ENCODE measurements at regions not wholly inside any gene's neighbourhood (a gene's known extent, or its start where the extent isn't known, plus 50 kb on each side); places are given as distances from the start of the nearest gene placed in this dataset.

GRCh38 chr3:70571696-70572095 lies 259.3 kb upstream of the MDFIC2 start:
- DNase-seq (ENCODE audit: extremely low spot score) = no peak
- no peak for TF ChIP-seq CTCF (IDR thresholded peaks at IDR 0.05; ENCODE audit: control extremely low read depth, extremely low read depth, low read depth, missing control alignments)
- POLR2A ChIA-PET = no interaction called here
- CTCF ChIA-PET = interaction anchor here (1.6 kb wide), 1 partner anchor 18 kb away, joined by 3 read pairs; no protein-coding TSS in a partner anchor

GRCh38 chr3:70570584-70570983 lies 258.1 kb upstream of the MDFIC2 start:
- no peak for TF ChIP-seq CTCF (IDR thresholded peaks at IDR 0.05; ENCODE audit: control extremely low read depth, extremely low read depth, low read depth, missing control alignments)
- CTCF ChIA-PET = no interaction called here
- no peak for DNase-seq (ENCODE audit: extremely low spot score)
- POLR2A ChIA-PET = no interaction called here

GRCh38 chr3:70568626-70569025 lies 256.2 kb upstream of the MDFIC2 start:
- CTCF ChIA-PET = no interaction called here
- POLR2A ChIA-PET = no interaction called here
- DNase-seq (ENCODE audit: extremely low spot score) = no peak
- no peak for TF ChIP-seq CTCF (IDR thresholded peaks at IDR 0.05; ENCODE audit: control extremely low read depth, extremely low read depth, low read depth, missing control alignments)

GRCh38 chr3:70565861-70566260 lies 253.4 kb upstream of the MDFIC2 start:
- no peak for TF ChIP-seq CTCF (IDR thresholded peaks at IDR 0.05; ENCODE audit: control extremely low read depth, extremely low read depth, low read depth, missing control alignments)
- DNase-seq (ENCODE audit: extremely low spot score) = no peak
- ChIA-PET POLR2A (no interaction called here), CTCF (interaction anchor here (1.3 kb wide), 1 partner anchor 15 kb away, joined by 3 read pairs; no protein-coding TSS in a partner anchor)

GRCh38 chr3:70564552-70564951 lies 252.1 kb upstream of the MDFIC2 start:
- POLR2A ChIA-PET = no interaction called here
- CTCF ChIA-PET = interaction anchor here (1.3 kb wide), 1 partner anchor 14 kb away, joined by 3 read pairs; no protein-coding TSS in a partner anchor
- TF ChIP-seq CTCF (IDR thresholded peaks at IDR 0.05; ENCODE audit: control extremely low read depth, extremely low read depth, low read depth, missing control alignments) = no peak
- DNase-seq (ENCODE audit: extremely low spot score) = no peak

- TF ChIP-seq CTCF (IDR thresholded peaks at IDR 0.05; ENCODE audit: control extremely low read depth, extremely low read depth, low read depth, missing control alignments) = no peak
- DNase-seq (ENCODE audit: extremely low spot score) = no peak
- ChIA-PET CTCF (interaction anchor here (0.9 kb wide), 1 partner anchor 11 kb away, joined by 3 read pairs; no protein-coding TSS in a partner anchor), POLR2A (no interaction called here)
Measured at GRCh38 chr3:70561796-70562195, 249.4 kb upstream of the MDFIC2 start.

- ChIA-PET POLR2A (no interaction called here), CTCF (no interaction called here)
Measured at GRCh38 chr3:70558956-70559355, 246.5 kb upstream of the MDFIC2 start.

More at GRCh38 chr3:70558956-70559355, 246.5 kb upstream of the MDFIC2 start:
- TF ChIP-seq CTCF (IDR thresholded peaks at IDR 0.05; ENCODE audit: control extremely low read depth, extremely low read depth, low read depth, missing control alignments) = no peak
- no peak for DNase-seq (ENCODE audit: extremely low spot score)
